ENCODE measurements at regions not wholly inside any gene's neighbourhood (a gene's known extent, or its start where the extent isn't known, plus 50 kb on each side); places are given as distances from the start of the nearest gene placed in this dataset.

DNA sequence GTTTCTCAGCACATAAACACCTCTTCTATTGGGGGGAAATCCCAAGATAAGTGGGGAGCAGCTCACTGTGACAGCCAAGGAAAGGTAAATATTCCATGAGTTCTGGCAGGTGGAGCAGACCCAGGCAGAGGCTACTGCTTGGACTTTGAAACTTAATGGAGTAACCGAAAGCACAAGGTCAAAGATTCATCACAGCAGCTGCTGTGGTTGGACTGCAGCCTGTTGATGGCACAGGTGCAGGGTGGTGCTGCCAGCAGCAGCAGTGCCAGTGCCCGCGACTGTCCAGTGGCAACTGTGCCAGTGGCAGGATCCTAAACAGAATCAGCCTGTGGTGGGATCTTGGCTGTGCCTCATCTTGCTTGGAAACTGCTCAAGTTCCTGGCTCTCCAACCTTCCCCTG, 81.4 kb upstream of the ARID2 start:
- TF ChIP-seq, protein P1, sequence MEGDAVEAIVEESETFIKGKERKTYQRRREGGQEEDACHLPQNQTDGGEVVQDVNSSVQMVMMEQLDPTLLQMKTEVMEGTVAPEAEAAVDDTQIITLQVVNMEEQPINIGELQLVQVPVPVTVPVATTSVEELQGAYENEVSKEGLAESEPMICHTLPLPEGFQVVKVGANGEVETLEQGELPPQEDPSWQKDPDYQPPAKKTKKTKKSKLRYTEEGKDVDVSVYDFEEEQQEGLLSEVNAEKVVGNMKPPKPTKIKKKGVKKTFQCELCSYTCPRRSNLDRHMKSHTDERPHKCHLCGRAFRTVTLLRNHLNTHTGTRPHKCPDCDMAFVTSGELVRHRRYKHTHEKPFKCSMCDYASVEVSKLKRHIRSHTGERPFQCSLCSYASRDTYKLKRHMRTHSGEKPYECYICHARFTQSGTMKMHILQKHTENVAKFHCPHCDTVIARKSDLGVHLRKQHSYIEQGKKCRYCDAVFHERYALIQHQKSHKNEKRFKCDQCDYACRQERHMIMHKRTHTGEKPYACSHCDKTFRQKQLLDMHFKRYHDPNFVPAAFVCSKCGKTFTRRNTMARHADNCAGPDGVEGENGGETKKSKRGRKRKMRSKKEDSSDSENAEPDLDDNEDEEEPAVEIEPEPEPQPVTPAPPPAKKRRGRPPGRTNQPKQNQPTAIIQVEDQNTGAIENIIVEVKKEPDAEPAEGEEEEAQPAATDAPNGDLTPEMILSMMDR (IDR thresholded peaks at IDR 0.05; ENCODE audit: poor library complexity, severe bottlenecking): no peak
- TF ChIP-seq POLR2AphosphoS5 (IDR thresholded peaks at IDR 0.05) (no peak), EP300 (conservative IDR thresholded peaks at IDR 0.05; ENCODE audit: poor library complexity, severe bottlenecking) (no peak), TAF1 (IDR thresholded peaks at IDR 0.05; ENCODE audit: low read depth) (no peak), EZH2 (IDR thresholded peaks at IDR 0.05; ENCODE audit: borderline replicate concordance, insufficient read depth, low read length, poor library complexity, severe bottlenecking) (no peak)

Measured in neural cell (in vitro differentiated cells).